ENCODE measurements at regions not wholly inside any gene's neighbourhood (a gene's known extent, or its start where the extent isn't known, plus 50 kb on each side); places are given as distances from the start of the nearest gene placed in this dataset.
"Not testable (repeated sequence)": the region's sequence is repeated elsewhere in the genome, so short reads cannot be mapped to it uniquely, and the experiment has no call there.

- DNase-seq = no peak
- intact Hi-C loops (cut with DNase I) = no loop called here
These were observed 124.1 kb upstream of the CRBN start for GRCh38 chr3:3303636-3304035.

- DNase-seq = peak in 28 of 42 donors; percentile 2 to 76 (median 34)
- intact Hi-C loops (cut with DNase I) = no loop called here
These were observed 123.5 kb upstream of the CRBN start for GRCh38 chr3:3302964-3303363.

- no peak for DNase-seq
- intact Hi-C loops (cut with DNase I) = no loop called here
These were observed 122.0 kb upstream of the CRBN start for GRCh38 chr3:3301476-3301875.

- DNase-seq = no peak
These were observed 117.5 kb upstream of the CRBN start for GRCh38 chr3:3296979-3297381.

GRCh38 chr3:3295586-3295985 is 116.1 kb upstream of the CRBN start:
- intact Hi-C loops (cut with DNase I) = no loop called here
- DNase-seq = no peak

More at GRCh38 chr3:3296979-3297381, 117.5 kb upstream of the CRBN start:
- intact Hi-C loops (cut with DNase I) = no loop called here

- DNase-seq; intact Hi-C loops (cut with DNase I): not testable (repeated sequence)
These were observed 112.3 kb upstream of the CRBN start for GRCh38 chr3:3291756-3292283.

- intact Hi-C loops (cut with DNase I) = no loop called here
- no peak for DNase-seq
These were observed 108.8 kb upstream of the CRBN start for GRCh38 chr3:3288255-3288654.

- intact Hi-C loops (cut with DNase I) = no loop called here
- no peak for DNase-seq
These were observed 106.5 kb upstream of the CRBN start for GRCh38 chr3:3286014-3286413.

GRCh38 chr3:3281024-3281423 is 101.5 kb upstream of the CRBN start:
- intact Hi-C loops (cut with DNase I) = no loop called here
- DNase-seq = no peak

- DNase-seq = no peak
- intact Hi-C loops (cut with DNase I) = no loop called here
These were observed 100.9 kb upstream of the CRBN start for GRCh38 chr3:3280396-3280795.

- no peak for DNase-seq
- intact Hi-C loops (cut with DNase I) = no loop called here
These were observed 98.6 kb upstream of the CRBN start for GRCh38 chr3:3278073-3278472.

GRCh38 chr3:3276630-3277029 is 97.1 kb upstream of the CRBN start:
- intact Hi-C loops (cut with DNase I) = no loop called here
- DNase-seq = no peak

- DNase-seq = peak in 3 of 42 donors; percentile 7 to 38 (median 9)
- intact Hi-C loops (cut with DNase I) = no loop called here
These were observed 85.3 kb upstream of the CRBN start for GRCh38 chr3:3264796-3265195.

- no peak for DNase-seq
- intact Hi-C loops (cut with DNase I) = no loop called here
These were observed 81.4 kb upstream of the CRBN start for GRCh38 chr3:3260870-3261269.

- intact Hi-C loops (cut with DNase I) = no loop called here
These were observed 79.7 kb upstream of the CRBN start for GRCh38 chr3:3259181-3259580.

GRCh38 chr3:3258281-3258680 is 78.8 kb upstream of the CRBN start:
- no peak for DNase-seq
- intact Hi-C loops (cut with DNase I) = no loop called here

More at GRCh38 chr3:3259181-3259580, 79.7 kb upstream of the CRBN start:
- DNase-seq = no peak

- intact Hi-C loops (cut with DNase I) = no loop called here
- DNase-seq = no peak
These were observed 62.1 kb upstream of the CRBN start for GRCh38 chr3:3241596-3241995.

GRCh38 chr3:3240986-3241385 is 61.5 kb upstream of the CRBN start:
- intact Hi-C loops (cut with DNase I) = no loop called here
- DNase-seq = peak in 12 of 42 donors; percentile 1 to 46 (median 9)

- no peak for DNase-seq
- intact Hi-C loops (cut with DNase I) = no loop called here
These were observed 58.5 kb upstream of the CRBN start for GRCh38 chr3:3237979-3238378.

- DNase-seq = no peak
- intact Hi-C loops (cut with DNase I) = no loop called here
These were observed 52.8 kb upstream of the CRBN start for GRCh38 chr3:3232251-3232650.

Measured in head of caudate nucleus (tissue), 42 donors.